ENCODE measurements at regions not wholly inside any gene's neighbourhood (a gene's known extent, or its start where the extent isn't known, plus 50 kb on each side); places are given as distances from the start of the nearest gene placed in this dataset.
A peak's percentile ranks its signal among the peaks of the same experiment; 100 is the strongest.

- TF ChIP-seq ZFP30 (CRISPR knock-in tag; IDR thresholded peaks at IDR 0.05), result no peak
- TF ChIP-seq RARB (CRISPR knock-in tag; IDR thresholded peaks at IDR 0.05), result no peak
- TF ChIP-seq TCF4 (CRISPR knock-in tag; IDR thresholded peaks at IDR 0.05; ENCODE audit: borderline replicate concordance), result no peak
- no peak for TF ChIP-seq ESRRG (CRISPR knock-in tag; IDR thresholded peaks at IDR 0.05)
- TF ChIP-seq PPARA (CRISPR knock-in tag; IDR thresholded peaks at IDR 0.05; ENCODE audit: borderline replicate concordance), result no peak
- no peak for TF ChIP-seq ZNF70 (CRISPR knock-in tag; IDR thresholded peaks at IDR 0.05)
- no peak for TF ChIP-seq SNAI2 (CRISPR knock-in tag; IDR thresholded peaks at IDR 0.05)
- ATAC-seq, result no peak
Observed at GRCh38 chr5:163642904-163643303, 137.5 kb downstream of the MAT2B start.

GRCh38 chr5:163645421-163646416 lies 140.3 kb downstream of the MAT2B start:
- no peak for TF ChIP-seq TCF4 (CRISPR knock-in tag; IDR thresholded peaks at IDR 0.05; ENCODE audit: borderline replicate concordance)
- ATAC-seq, result no peak

- no peak for TF ChIP-seq SNAI2 (CRISPR knock-in tag; IDR thresholded peaks at IDR 0.05)
- TF ChIP-seq GLIS3 (CRISPR knock-in tag; IDR thresholded peaks at IDR 0.05), result no peak
- TF ChIP-seq CSDC2 (CRISPR knock-in tag; IDR thresholded peaks at IDR 0.05), result no peak
- TF ChIP-seq OSR1 (CRISPR knock-in tag; IDR thresholded peaks at IDR 0.05), result no peak
- TF ChIP-seq TCF4 (CRISPR knock-in tag; IDR thresholded peaks at IDR 0.05; ENCODE audit: borderline replicate concordance), result no peak
Observed at GRCh38 chr5:163649514-163649913, 144.1 kb downstream of the MAT2B start.

GRCh38 chr5:163653526-163653925 lies 148.1 kb downstream of the MAT2B start:
- no peak for ATAC-seq

More at GRCh38 chr5:163649514-163649913, 144.1 kb downstream of the MAT2B start:
- no peak for ATAC-seq

GRCh38 chr5:163658702-163659567 lies 153.5 kb downstream of the MAT2B start:
- no peak for TF ChIP-seq CSRNP3 (CRISPR knock-in tag; IDR thresholded peaks at IDR 0.05)
- TF ChIP-seq POU6F1 (CRISPR knock-in tag; IDR thresholded peaks at IDR 0.05; ENCODE audit: borderline replicate concordance, low read depth), result no peak
- no peak for TF ChIP-seq SNAI2 (CRISPR knock-in tag; IDR thresholded peaks at IDR 0.05)
- no peak for TF ChIP-seq ESRRG (CRISPR knock-in tag; IDR thresholded peaks at IDR 0.05)
- peak; percentile 56; the same call in 1 of the 2 replicates for TF ChIP-seq TSHZ2 (CRISPR knock-in tag; IDR thresholded peaks at IDR 0.05)
- TF ChIP-seq RARB (CRISPR knock-in tag; IDR thresholded peaks at IDR 0.05), result no peak
- no peak for TF ChIP-seq PATZ1 (CRISPR knock-in tag; IDR thresholded peaks at IDR 0.05; ENCODE audit: borderline replicate concordance)
- peak; percentile 28; the same call in 1 of the 2 replicates for TF ChIP-seq ZNF70 (CRISPR knock-in tag; IDR thresholded peaks at IDR 0.05)
- TF ChIP-seq TOX (CRISPR knock-in tag; IDR thresholded peaks at IDR 0.05; ENCODE audit: borderline replicate concordance), result no peak
- peak; percentile 46; the same call in 1 of the 2 replicates for TF ChIP-seq PPARA (CRISPR knock-in tag; IDR thresholded peaks at IDR 0.05; ENCODE audit: borderline replicate concordance)
- TF ChIP-seq ARNTL (CRISPR knock-in tag; IDR thresholded peaks at IDR 0.05; ENCODE audit: borderline replicate concordance, low read depth), result no peak
- 0 out of 2 replicates have a peak, but pooled peaks have one; percentile 29 for TF ChIP-seq ZNF8 (CRISPR knock-in tag; IDR thresholded peaks at IDR 0.05)
- TF ChIP-seq ZC3H10 (CRISPR knock-in tag; IDR thresholded peaks at IDR 0.05), result no peak
- TF ChIP-seq CSDC2 (CRISPR knock-in tag; IDR thresholded peaks at IDR 0.05), result no peak
- TF ChIP-seq ZNF565 (CRISPR knock-in tag; conservative IDR thresholded peaks at IDR 0.05; ENCODE audit: low read depth), result no peak
- no peak for TF ChIP-seq GLIS3 (CRISPR knock-in tag; IDR thresholded peaks at IDR 0.05)
- peak; percentile 74; the same call in 1 of the 2 replicates for TF ChIP-seq TCF4 (CRISPR knock-in tag; IDR thresholded peaks at IDR 0.05; ENCODE audit: borderline replicate concordance)
- peak; percentile 67; the same call in 2 of the 3 replicates for ATAC-seq

More at GRCh38 chr5:163653526-163653925, 148.1 kb downstream of the MAT2B start:
- TF ChIP-seq TCF4 (CRISPR knock-in tag; IDR thresholded peaks at IDR 0.05; ENCODE audit: borderline replicate concordance) (0 out of 2 replicates have a peak, but pooled peaks have one; percentile 17), ZNF70 (CRISPR knock-in tag; IDR thresholded peaks at IDR 0.05) (no peak)

Data from SK-N-SH treated with all-trans-retinoic acid at 6 μM for 48 hours (cell line).